Tongue (tissue), 1 donor: ENCODE measurements at regions not wholly inside any gene's neighbourhood (a gene's known extent, or its start where the extent isn't known, plus 50 kb on each side); places are given as distances from the start of the nearest gene placed in this dataset.
"Not testable (repeated sequence)": the region's sequence is repeated elsewhere in the genome, so short reads cannot be mapped to it uniquely, and the experiment has no call there.

Experiments used
- DNase-seq: peaks from one replicate; pipeline ENCODE4 v3.0.0-alpha.2; 2015

GRCh38 chr2:228513480-228513879, 332.0 kb upstream of the SPHKAP start:
- DNase-seq: not testable (repeated sequence)

DNA sequence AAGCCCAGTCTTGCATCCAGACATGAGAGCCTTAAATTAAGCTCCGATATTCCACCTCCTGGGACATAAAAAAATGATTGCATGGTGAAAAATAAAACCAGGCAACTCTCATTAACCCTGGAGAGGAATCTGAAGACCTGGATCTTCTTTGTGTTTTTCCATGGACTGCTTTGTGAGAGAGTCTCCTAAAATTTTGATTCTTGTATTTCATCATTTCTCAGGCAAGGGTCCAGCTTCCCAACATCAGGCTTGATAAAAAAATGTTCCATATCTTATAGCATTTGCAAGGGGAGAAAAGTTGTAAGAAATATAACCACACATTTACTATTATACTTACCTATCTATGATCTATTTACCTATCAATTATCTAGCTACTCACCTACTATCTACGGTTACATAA, 327.5 kb upstream of the SPHKAP start:
- no peak for DNase-seq

DNA sequence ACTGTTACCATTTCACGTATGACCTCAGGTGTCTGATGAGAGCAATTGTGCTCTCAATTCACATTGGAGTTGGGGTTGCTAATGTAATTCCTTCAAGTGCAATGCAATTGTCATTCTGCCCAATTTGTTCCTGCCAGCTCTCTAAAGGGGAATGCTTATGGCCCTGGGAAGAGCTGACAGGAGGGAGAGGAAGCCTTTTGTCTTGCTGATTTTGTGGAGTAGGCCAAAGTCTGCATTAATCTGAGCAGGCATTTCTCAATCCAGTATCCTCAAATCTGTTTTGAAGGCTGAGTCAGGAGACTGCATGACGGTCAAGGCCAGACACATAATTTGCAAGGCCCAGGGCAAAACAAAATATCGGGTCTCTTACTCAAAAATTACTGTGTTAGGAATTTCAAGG, 326.4 kb upstream of the SPHKAP start:
- DNase-seq: no peak

- DNase-seq: no peak
Observed at GRCh38 chr2:228507231-228507824, 325.8 kb upstream of the SPHKAP start.

GRCh38 chr2:228503731-228504130, 322.2 kb upstream of the SPHKAP start:
- peak; percentile 26 for DNase-seq

DNA sequence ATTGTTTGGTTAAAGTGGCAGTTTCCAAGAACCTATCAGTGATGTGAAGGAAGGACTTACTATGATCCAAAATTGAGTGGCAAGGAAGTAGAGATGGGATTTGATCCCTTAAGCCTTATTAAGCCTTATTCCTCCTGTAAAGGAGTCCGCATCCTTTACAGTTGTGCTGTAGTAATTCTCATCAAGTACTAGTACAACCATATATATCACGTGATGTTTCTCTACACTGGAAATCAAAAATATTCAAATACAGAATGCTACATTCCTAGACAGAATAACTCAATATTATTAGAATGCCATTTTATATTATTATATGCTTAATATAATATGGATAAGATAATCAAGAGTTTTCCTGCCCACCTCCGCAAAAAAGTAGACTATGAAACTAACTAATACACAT, 312.4 kb upstream of the SPHKAP start:
- no peak for DNase-seq

GRCh38 chr2:228479014-228479413, 297.5 kb upstream of the SPHKAP start:
- DNase-seq: no peak

DNA sequence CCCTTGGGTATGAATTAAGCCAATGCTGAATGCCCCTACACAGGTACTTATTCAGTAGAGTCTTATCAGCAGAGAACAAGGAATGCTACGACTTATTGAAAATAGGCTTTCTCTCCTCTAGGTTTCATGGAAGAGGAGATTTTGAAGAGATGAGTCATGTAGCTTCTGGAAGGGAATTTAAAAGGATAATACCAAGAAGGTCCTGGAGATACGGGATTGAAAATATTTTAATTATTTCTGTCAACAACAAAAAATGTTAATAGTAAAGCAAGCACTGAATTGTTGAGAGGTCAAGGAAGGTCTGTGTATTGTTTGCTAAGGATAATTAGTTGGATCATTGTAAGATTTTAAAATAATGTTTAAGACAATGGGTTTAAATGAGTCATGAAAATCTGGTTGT, 293.0 kb upstream of the SPHKAP start:
- DNase-seq: no peak

- no peak for DNase-seq
Observed at GRCh38 chr2:228469721-228470120, 288.2 kb upstream of the SPHKAP start.

DNA sequence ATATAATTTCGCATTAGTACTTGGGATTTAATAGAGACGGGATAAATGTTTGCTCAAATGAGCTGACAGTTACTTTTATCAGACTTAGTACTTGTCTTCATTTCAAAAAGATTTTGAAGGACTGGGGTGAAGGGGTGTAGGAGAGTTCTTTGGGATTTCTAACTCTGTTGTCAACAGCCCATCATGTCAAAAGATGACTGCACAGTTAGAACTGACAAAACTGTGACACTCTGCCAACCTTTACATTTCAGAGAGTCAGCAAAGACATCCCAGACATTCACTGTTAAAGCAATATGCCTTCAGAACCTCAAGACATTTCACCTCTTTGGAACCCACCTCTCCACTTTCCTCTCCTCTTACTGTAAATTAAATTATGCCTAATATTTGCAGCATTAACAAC, 285.4 kb upstream of the SPHKAP start:
- DNase-seq: no peak

DNA sequence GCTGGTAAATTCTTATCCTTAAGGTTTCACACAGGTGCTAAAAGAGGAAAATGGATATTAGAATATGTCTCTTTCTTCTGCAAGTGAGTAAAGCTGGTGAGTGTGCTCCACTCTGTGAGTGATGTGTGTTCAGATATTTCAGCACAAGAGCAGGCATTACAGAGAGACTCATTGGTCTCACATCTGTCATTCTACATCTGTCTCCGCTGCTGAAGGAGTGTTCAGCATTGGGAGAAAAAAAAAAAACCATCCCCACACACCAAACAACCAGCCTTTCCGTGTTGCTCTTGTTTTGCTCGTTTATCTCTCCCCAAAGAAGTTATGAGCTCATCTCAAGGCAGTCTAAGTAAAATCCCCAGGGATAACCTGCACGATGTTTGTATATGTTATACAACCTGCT, 283.9 kb upstream of the SPHKAP start:
- no peak for DNase-seq

GRCh38 chr2:228458364-228458763, 276.9 kb upstream of the SPHKAP start:
- DNase-seq: no peak

- no peak for DNase-seq
Observed at GRCh38 chr2:228447266-228447915, 265.9 kb upstream of the SPHKAP start.

GRCh38 chr2:228446734-228447133, 265.2 kb upstream of the SPHKAP start:
- DNase-seq: peak; percentile 95

DNA sequence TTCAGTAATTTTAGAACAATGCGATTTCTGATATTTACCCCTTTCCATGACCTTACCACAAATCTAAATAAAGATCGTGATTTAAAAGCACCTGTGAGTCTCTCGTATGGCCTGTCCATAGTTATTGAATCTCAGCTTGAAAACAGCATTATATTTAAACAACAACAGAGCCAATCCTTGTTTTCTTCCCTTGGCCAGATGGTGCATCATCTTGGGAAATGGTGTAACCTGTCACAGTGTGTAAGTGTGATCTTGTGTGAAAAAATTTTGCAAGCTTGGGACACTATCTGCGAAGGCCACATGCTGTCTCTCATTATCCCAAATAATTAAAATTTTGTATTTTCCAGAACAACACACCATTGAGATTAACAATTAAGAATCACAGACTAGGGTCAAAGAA, 262.7 kb upstream of the SPHKAP start:
- DNase-seq: no peak

DNA sequence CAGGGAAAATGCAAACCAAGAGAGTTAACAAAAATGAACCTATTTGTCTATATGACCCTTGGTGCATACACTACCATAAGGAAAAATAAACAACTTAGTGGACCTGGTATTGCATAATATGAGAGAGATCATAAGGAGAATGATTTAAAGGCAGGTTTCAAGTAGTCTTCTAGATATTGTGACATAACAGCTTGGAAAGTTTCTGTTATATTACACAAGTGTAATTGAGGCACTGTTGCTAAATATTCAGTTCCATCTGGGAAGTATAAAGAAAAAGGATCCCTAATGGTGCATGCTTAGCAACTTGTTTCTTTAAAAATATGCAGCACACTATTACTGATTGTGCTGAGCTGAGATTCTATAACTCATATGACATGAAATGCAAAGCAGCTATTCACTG, 252.2 kb upstream of the SPHKAP start:
- DNase-seq: no peak

- no peak for DNase-seq
Observed at GRCh38 chr2:228432116-228432515, 250.6 kb upstream of the SPHKAP start.

GRCh38 chr2:228430986-228431385, 249.5 kb upstream of the SPHKAP start:
- DNase-seq: no peak

- peak; percentile 39 for DNase-seq
Observed at GRCh38 chr2:228426502-228427216, 245.2 kb upstream of the SPHKAP start.

- DNase-seq: not testable (repeated sequence)
Observed at GRCh38 chr2:228425411-228426060, 244.0 kb upstream of the SPHKAP start.

- DNase-seq: peak; percentile 89
Observed at GRCh38 chr2:228417956-228418355, 236.5 kb upstream of the SPHKAP start.

- DNase-seq: no peak
Observed at GRCh38 chr2:228417526-228417925, 236.0 kb upstream of the SPHKAP start.

GRCh38 chr2:228410061-228410460, 228.6 kb upstream of the SPHKAP start:
- DNase-seq: no peak
